ENCODE measurements at regions not wholly inside any gene's neighbourhood (a gene's known extent, or its start where the extent isn't known, plus 50 kb on each side); places are given as distances from the start of the nearest gene placed in this dataset.
A peak's percentile ranks its signal among the peaks of the same experiment; 100 is the strongest.

DNA sequence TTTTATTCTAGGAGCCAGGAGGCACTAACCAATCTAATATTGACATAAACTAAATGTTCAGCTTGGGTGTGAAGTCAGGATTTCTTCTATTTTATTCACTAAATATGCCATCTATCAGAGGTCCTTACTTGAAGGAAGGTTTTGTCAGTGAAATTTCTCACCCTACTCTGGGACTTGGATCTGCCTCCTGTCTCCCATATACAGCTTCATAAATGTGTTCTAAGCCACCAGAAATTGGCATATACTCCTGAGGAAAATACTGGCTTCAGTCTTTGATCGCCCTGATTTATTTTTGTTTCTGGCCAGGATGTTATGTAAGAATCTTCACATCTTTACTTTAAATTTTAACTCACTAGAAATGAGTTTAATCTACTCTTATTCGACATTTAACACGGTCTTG lies 647.7 kb downstream of the C6orf118 start:
- Histone ChIP-seq H3K9ac (ENCODE audit: low read length) (no peak overlapping the region), H3K4me3 (ENCODE audit: low read length) (no peak overlapping the region), H3K27ac (ENCODE audit: low read length) (no peak overlapping the region), H3K4me2 (ENCODE audit: low read depth, low read length) (no peak overlapping the region), H3F3A (ENCODE audit: insufficient read depth, low read length) (no peaks in the 10 kb centered on the region), H3K79me2 (ENCODE audit: low read length) (no peaks in the 10 kb centered on the region), H3K36me3 (replicated peaks; ENCODE audit: insufficient read depth, low read length) (no peaks in the 10 kb centered on the region), H4K20me1 (ENCODE audit: insufficient read depth, low read length) (no peaks in the 10 kb centered on the region), H3K9me2 (replicated peaks; ENCODE audit: insufficient read depth, low read length) (no peaks in the 10 kb centered on the region), H2AFZ (ENCODE audit: low read length) (no peak overlapping the region), H3K27me3 (replicated peaks; ENCODE audit: insufficient read depth, low read length) (no peaks in the 10 kb centered on the region), H3K4me1 (ENCODE audit: low read length) (no peaks in the 10 kb centered on the region), H3K9me3 (replicated peaks; ENCODE audit: insufficient read depth, low read length) (no peaks in the 10 kb centered on the region)
- DNase-seq, result no peak
- TF ChIP-seq EZH2 (optimal IDR thresholded peaks at IDR 0.05; ENCODE audit: low read depth, low read length) (no peak), EZH2phosphoT487 (IDR thresholded peaks at IDR 0.05; ENCODE audit: low read length) (no peak)
- TF ChIP-seq, protein P1, sequence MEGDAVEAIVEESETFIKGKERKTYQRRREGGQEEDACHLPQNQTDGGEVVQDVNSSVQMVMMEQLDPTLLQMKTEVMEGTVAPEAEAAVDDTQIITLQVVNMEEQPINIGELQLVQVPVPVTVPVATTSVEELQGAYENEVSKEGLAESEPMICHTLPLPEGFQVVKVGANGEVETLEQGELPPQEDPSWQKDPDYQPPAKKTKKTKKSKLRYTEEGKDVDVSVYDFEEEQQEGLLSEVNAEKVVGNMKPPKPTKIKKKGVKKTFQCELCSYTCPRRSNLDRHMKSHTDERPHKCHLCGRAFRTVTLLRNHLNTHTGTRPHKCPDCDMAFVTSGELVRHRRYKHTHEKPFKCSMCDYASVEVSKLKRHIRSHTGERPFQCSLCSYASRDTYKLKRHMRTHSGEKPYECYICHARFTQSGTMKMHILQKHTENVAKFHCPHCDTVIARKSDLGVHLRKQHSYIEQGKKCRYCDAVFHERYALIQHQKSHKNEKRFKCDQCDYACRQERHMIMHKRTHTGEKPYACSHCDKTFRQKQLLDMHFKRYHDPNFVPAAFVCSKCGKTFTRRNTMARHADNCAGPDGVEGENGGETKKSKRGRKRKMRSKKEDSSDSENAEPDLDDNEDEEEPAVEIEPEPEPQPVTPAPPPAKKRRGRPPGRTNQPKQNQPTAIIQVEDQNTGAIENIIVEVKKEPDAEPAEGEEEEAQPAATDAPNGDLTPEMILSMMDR (IDR thresholded peaks at IDR 0.05; ENCODE audit: low read length), result no peak

DNA sequence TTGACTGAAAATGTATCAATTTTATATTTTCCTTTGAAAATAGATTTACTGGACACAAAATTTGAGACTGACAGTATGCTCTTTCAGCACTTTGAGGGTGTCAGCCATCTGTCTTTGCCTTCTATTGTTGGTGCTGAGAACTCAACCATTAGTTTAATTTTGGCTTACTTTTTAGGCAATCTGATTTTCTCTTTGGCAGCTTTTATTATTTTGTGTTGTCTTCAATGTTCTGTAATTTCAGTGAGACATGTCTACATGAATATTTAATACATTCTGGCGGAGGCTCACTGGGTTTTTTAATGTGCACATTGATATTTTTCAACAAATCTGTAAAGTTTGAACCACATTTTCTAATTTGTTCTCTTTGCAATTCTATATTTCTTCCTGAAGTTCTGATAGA lies 648.6 kb downstream of the C6orf118 start:
- no peak overlapping the region for H3K27ac ChIP-seq (ENCODE audit: low read length)
- no peaks in the 10 kb centered on the region for H3K27me3 ChIP-seq (replicated peaks; ENCODE audit: insufficient read depth, low read length)
- H3K4me2 ChIP-seq (ENCODE audit: low read depth, low read length), result no peak overlapping the region
- no peaks in the 10 kb centered on the region for H3K36me3 ChIP-seq (replicated peaks; ENCODE audit: insufficient read depth, low read length)
- DNase-seq, result no peak
- TF ChIP-seq EZH2 (optimal IDR thresholded peaks at IDR 0.05; ENCODE audit: low read depth, low read length), result no peak
- TF ChIP-seq, protein P1 (IDR thresholded peaks at IDR 0.05; ENCODE audit: low read length), result no peak
- no peak for TF ChIP-seq EZH2phosphoT487 (IDR thresholded peaks at IDR 0.05; ENCODE audit: low read length)
- H3K9me3 ChIP-seq (replicated peaks; ENCODE audit: insufficient read depth, low read length), result no peaks in the 10 kb centered on the region
- H4K20me1 ChIP-seq (ENCODE audit: insufficient read depth, low read length), result no peaks in the 10 kb centered on the region
- H3K4me3 ChIP-seq (ENCODE audit: low read length), result no peak overlapping the region
- no peaks in the 10 kb centered on the region for H3K79me2 ChIP-seq (ENCODE audit: low read length)
- no peaks in the 10 kb centered on the region for H3K4me1 ChIP-seq (ENCODE audit: low read length)
- no peaks in the 10 kb centered on the region for H3F3A ChIP-seq (ENCODE audit: insufficient read depth, low read length)
- no peak overlapping the region for H2AFZ ChIP-seq (ENCODE audit: low read length)
- H3K9ac ChIP-seq (ENCODE audit: low read length), result no peak overlapping the region
- no peaks in the 10 kb centered on the region for H3K9me2 ChIP-seq (replicated peaks; ENCODE audit: insufficient read depth, low read length)

DNA sequence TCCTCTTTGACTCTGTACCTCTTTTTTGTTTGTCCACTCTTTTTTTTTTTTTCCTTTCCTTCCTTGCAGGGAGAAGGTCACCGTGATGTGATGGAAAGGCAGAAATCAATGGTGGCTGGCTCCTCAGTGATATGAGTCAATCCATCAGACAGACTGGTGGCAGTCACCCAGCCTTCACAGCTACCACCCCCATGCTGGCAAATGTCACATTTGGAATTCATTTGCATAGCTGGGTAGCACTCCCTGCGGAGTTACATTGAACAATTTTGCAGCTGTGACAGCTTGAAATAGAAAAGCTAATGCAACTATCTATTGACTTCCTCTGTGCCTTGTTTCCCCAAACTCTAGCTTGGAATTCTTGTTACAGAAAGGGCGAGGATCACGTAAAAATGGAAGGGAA lies 668.4 kb downstream of the C6orf118 start:
- H3K79me2 ChIP-seq (ENCODE audit: low read length), result no peaks in the 10 kb centered on the region
- no peak overlapping the region for H3K9ac ChIP-seq (ENCODE audit: low read length)
- H3K27me3 ChIP-seq (replicated peaks; ENCODE audit: insufficient read depth, low read length), result no peaks in the 10 kb centered on the region
- no peaks in the 10 kb centered on the region for H3K9me3 ChIP-seq (replicated peaks; ENCODE audit: insufficient read depth, low read length)
- peak overlapping the region; percentile 30; the same call in 1 of the 2 replicates for H3K4me2 ChIP-seq (ENCODE audit: low read depth, low read length)
- H3K9me2 ChIP-seq (replicated peaks; ENCODE audit: insufficient read depth, low read length), result no peaks in the 10 kb centered on the region
- H4K20me1 ChIP-seq (ENCODE audit: insufficient read depth, low read length), result no peaks in the 10 kb centered on the region
- no peak for TF ChIP-seq EZH2 (optimal IDR thresholded peaks at IDR 0.05; ENCODE audit: low read depth, low read length)
- TF ChIP-seq, protein P1 (IDR thresholded peaks at IDR 0.05; ENCODE audit: low read length), result no peak
- H3K4me3 ChIP-seq (ENCODE audit: low read length), result peak overlapping the region; percentile 30; the same call in 1 of the 2 replicates
- H3K36me3 ChIP-seq (replicated peaks; ENCODE audit: insufficient read depth, low read length), result no peaks in the 10 kb centered on the region
- H2AFZ ChIP-seq (ENCODE audit: low read length), result 0 out of 2 replicates have a peak overlapping the region, but pooled peaks have one; percentile 7
- peak overlapping the region; percentile 18; the same call in 1 of the 2 replicates for H3K27ac ChIP-seq (ENCODE audit: low read length)
- H3K4me1 ChIP-seq (ENCODE audit: low read length), result no peaks in the 10 kb centered on the region
- peak; percentile 40 for DNase-seq
- no peaks in the 10 kb centered on the region for H3F3A ChIP-seq (ENCODE audit: insufficient read depth, low read length)

Measured in MM.1S (cell line).